Esophagus muscularis mucosa (tissue), 4 donors: ENCODE measurements at regions not wholly inside any gene's neighbourhood (a gene's known extent, or its start where the extent isn't known, plus 50 kb on each side); places are given as distances from the start of the nearest gene placed in this dataset.

Source experiments
- DNase-seq: peaks from one replicate; pipeline ENCODE4 v3.0.0-alpha.2; 2017; ENCODE audit errors: extremely low spot score
- H3K27ac ChIP-seq, 4 donors: fragments of 200-600 bp; sonication (generic); replicated peaks in 1 of 4; 1 replicate in 3 of 4; 2 replicates in 1 of 4; pipeline ENCODE4 v1.5.1; 2016 to 2019; ENCODE audit warnings: mild to moderate bottlenecking in 1 of 4
- H3K27me3 ChIP-seq, 4 donors: fragments of 200-600 bp; sonication (generic); one replicate each; pipeline versions ENCODE4 v1.5.1 to v1.6.0; 2016 to 2019
- H3K36me3 ChIP-seq, 4 donors: fragments of 200-600 bp; sonication (generic); one replicate each; pipeline ENCODE4 v1.5.1; 2016 to 2019
- H3K4me1 ChIP-seq, 4 donors: fragments of 200-600 bp; sonication (generic); one replicate each; pipeline ENCODE4 v1.5.1; 2016 to 2019
- H3K4me3 ChIP-seq, 4 donors: fragments of 200-600 bp; sonication (generic); 1 replicate in 2 of 4; 2 replicates in 2 of 4; pipeline ENCODE4 v1.5.1; 2016 to 2019; ENCODE audit warnings: mild to moderate bottlenecking in 4 of 4, moderate library complexity in 1 of 4
- H3K9me3 ChIP-seq, 4 donors: fragments of 200-600 bp; sonication (generic); 1 replicate in 3 of 4; 2 replicates in 1 of 4; pipeline ENCODE4 v1.5.1; 2016 to 2019
- CTCF ChIP-seq, 3 experiments: fragments of 200-600 bp in 2 of 3; fragments of 450-650 bp in 1 of 3; sonication (generic) in 2 of 3; IDR thresholded peaks; one replicate each; pipeline ENCODE4 v1.5.1; 2017 to 2019; ENCODE audit warnings: antibody characterized with exemption in 3 of 3, mild to moderate bottlenecking in 2 of 3, moderate library complexity in 1 of 3
- EP300 ChIP-seq: sonication (generic); formaldehyde crosslinking; IDR thresholded peaks from one replicate; pipeline ENCODE4 v1.6.1; 2017; ENCODE audit warnings: antibody characterized with exemption
- POLR2A ChIP-seq: fragments of 450-650 bp; IDR thresholded peaks from one replicate; pipeline ENCODE4 v1.6.1; 2017; ENCODE audit warnings: antibody characterized with exemption, moderate library complexity, mild to moderate bottlenecking, low read depth
- POLR2AphosphoS5 ChIP-seq, 2 donors: sonication (generic); formaldehyde crosslinking; IDR thresholded peaks; one replicate each; pipeline ENCODE4 v1.6.1; 2017; ENCODE audit warnings: antibody characterized with exemption in 2 of 2
- WGBS: methylation state at CpG from one replicate; pipeline ENCODE4 v1.1.5; 2018; 5-methylcytosine and 5-hydroxymethylcytosine counted together
- intact Hi-C: fragments of 100-400 bp; cut with DNase I; formaldehyde crosslinking; loops from one replicate; pipeline ENCODE4 v1.15.1; 2023

DNA sequence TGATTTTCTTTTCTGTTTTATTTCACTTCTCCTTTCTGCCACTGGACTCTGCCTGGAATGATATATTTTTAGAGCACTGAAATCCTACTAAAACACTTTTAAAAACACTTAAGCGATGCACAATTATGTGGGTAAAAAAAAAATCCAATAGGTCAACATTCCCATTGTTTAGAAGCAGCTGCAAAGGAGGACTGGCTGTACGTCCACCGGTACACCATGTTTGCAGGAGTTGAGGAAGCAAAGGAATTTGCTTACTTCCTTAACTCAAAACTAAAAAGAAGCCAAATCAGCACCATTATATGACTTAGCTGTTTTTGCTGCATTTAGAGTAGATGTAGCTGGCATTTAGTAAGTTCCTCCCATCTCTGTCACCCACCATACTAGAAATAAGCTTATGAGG lies 186.8 kb upstream of the TMTC1 start:
- H3K36me3 ChIP-seq, result no peaks in the 10 kb centered on the region
- H3K4me3 ChIP-seq, result no peak overlapping the region
- H3K9me3 ChIP-seq, result no peaks in the 10 kb centered on the region
- H3K4me1 ChIP-seq, result peaks cover 0 to 6% (median 0%) of the 10 kb centered on the region in 4 donors
- 43% methylated on average over 3 of the region's 3 CpGs for WGBS
- intact Hi-C loops, result no loop called here
- H3K27me3 ChIP-seq, result no peaks in the 10 kb centered on the region
- TF ChIP-seq EP300 (no peak), POLR2A (no peak), POLR2AphosphoS5 (IDR thresholded peaks at IDR 0.05) (no peak), CTCF (IDR thresholded peaks at IDR 0.05) (no peak)
- DNase-seq, result no peak
- no peak overlapping the region for H3K27ac ChIP-seq

- Histone ChIP-seq H3K9me3 (no peaks in the 10 kb centered on the region), H3K27me3 (no peaks in the 10 kb centered on the region), H3K4me3 (no peak overlapping the region), H3K27ac (no peak overlapping the region), H3K4me1 (peaks cover 0 to 7% (median 0%) of the 10 kb centered on the region in 4 donors), H3K36me3 (no peaks in the 10 kb centered on the region)
- intact Hi-C loops, result no loop called here
- DNase-seq, result no peak
- TF ChIP-seq EP300 (no peak), POLR2A (no peak), POLR2AphosphoS5 (IDR thresholded peaks at IDR 0.05) (no peak), CTCF (IDR thresholded peaks at IDR 0.05) (no peak)
- 84% methylated on average over 6 of the region's 6 CpGs for WGBS
These were observed 178.7 kb upstream of the TMTC1 start for GRCh38 chr12:29962276-29963035.

DNA sequence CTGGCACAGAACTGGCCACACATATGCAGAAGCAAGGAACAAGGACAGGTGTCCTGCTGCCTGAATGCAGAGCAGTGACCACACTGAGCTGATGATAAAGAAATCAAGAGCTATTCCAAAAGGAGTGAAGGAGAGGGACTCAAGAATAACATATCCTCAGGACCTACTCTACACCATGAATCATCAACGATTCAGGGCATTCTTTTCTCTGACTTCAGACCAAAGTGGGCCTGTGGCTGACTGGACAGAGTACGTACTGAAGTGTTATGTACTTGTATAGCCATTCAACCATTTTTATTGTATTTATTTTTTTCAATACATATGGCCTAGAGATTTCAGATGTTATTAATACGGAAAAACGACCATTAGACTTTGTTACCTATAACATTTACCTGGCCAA lies 177.5 kb upstream of the TMTC1 start:
- Histone ChIP-seq H3K36me3 (no peaks in the 10 kb centered on the region), H3K9me3 (no peaks in the 10 kb centered on the region), H3K27ac (no peak overlapping the region), H3K27me3 (no peaks in the 10 kb centered on the region), H3K4me3 (no peak overlapping the region), H3K4me1 (peaks cover 0 to 7% (median 0%) of the 10 kb centered on the region in 4 donors)
- no peak for TF ChIP-seq CTCF (IDR thresholded peaks at IDR 0.05)
- no peak for TF ChIP-seq POLR2A
- 83% methylated on average over 4 of the region's 4 CpGs for WGBS
- no peak for DNase-seq
- intact Hi-C loops, result no loop called here

DNA sequence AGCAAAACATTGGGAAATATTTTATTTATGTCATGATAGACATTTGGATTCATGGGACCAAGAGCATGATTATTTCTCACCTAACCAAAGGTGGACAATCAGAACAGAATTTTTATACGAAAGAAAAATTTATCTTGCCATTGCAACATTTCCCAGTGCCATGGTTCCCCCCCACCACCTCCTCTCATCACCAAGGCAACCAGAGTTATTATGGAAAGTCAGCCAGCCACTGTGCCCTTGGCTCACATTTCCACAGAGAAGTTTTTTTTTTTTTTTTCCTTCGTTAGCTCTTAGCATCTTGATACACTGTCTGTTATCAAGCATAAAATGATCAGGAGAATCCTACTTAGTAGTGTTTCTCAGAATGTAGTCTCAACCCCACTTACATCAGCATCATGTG lies 176.4 kb upstream of the TMTC1 start:
- no peak overlapping the region for H3K27ac ChIP-seq
- H3K36me3 ChIP-seq, result no peaks in the 10 kb centered on the region
- 46% methylated on average over 2 of the region's 2 CpGs for WGBS
- H3K9me3 ChIP-seq, result no peaks in the 10 kb centered on the region
- H3K4me1 ChIP-seq, result peaks cover 0 to 7% (median 0%) of the 10 kb centered on the region in 4 donors
- DNase-seq, result no peak
- intact Hi-C loops, result no loop called here
- TF ChIP-seq POLR2AphosphoS5 (IDR thresholded peaks at IDR 0.05), result no peak
- TF ChIP-seq POLR2A, result no peak
- TF ChIP-seq CTCF (IDR thresholded peaks at IDR 0.05), result no peak
- TF ChIP-seq EP300, result no peak
- no peaks in the 10 kb centered on the region for H3K27me3 ChIP-seq
- H3K4me3 ChIP-seq, result no peak overlapping the region

DNA sequence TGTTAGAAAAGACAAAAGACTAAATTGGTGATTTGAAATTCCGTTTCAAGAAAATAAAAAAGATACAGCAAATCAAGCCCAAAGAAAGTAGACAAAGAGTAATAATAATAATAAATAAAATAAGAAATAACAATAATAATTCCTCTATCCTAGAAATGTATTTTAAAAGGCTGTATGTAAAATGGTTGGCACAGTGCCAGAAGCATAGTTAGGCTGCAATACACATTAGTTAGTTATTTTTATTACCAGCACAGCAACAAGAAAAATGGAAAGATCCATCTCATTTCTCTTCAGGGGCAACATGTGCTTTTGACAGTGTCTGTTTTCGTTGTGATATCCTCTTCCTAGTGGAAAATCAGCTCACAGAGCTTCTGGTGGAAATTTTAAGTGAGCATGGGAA lies 174.1 kb upstream of the TMTC1 start:
- Histone ChIP-seq H3K27ac (no peak overlapping the region), H3K4me1 (peaks cover 0 to 7% (median 0%) of the 10 kb centered on the region in 4 donors), H3K4me3 (no peak overlapping the region), H3K9me3 (no peaks in the 10 kb centered on the region), H3K36me3 (no peaks in the 10 kb centered on the region), H3K27me3 (no peaks in the 10 kb centered on the region)
- intact Hi-C loops, result no loop called here
- TF ChIP-seq POLR2AphosphoS5 (IDR thresholded peaks at IDR 0.05), result no peak
- DNase-seq, result no peak
- WGBS, result 84% methylated on average over 2 of the region's 2 CpGs
